Natural killer cell (primary cell): ENCODE measurements at regions not wholly inside any gene's neighbourhood (a gene's known extent, or its start where the extent isn't known, plus 50 kb on each side); places are given as distances from the start of the nearest gene placed in this dataset.

ENCODE experiments used
- ATAC-seq, 3 donors: fragments of 150-1000 bp in 2 of 3; fragments of 200-7000 bp in 1 of 3; cut with Tn5 transposase; 1 replicate in 1 of 3; 2 replicates in 2 of 3; pipeline ENCODE4 v1.10.0; 2021; ENCODE audit warnings: mild to moderate bottlenecking in 2 of 3, moderate library complexity in 2 of 3
- DNase-seq, 2 donors: peaks; one replicate each; pipeline versions ENCODE4 v3.0.0 to v3.0.0-alpha.2; 2013 to 2021; ENCODE audit warnings: mixed read lengths in 1 of 2
- H3K27ac ChIP-seq: one replicate; pipeline ENCODE4 v1.5.1; 2013; ENCODE audit warnings: mild to moderate bottlenecking, low read length
- H3K27me3 ChIP-seq: one replicate; pipeline ENCODE4 v1.6.1; 2013; ENCODE audit warnings: low read length; ENCODE audit not compliant: control insufficient read depth, insufficient read depth
- H3K36me3 ChIP-seq: one replicate; pipeline ENCODE4 v1.6.1; 2013; ENCODE audit warnings: low read length; ENCODE audit not compliant: control insufficient read depth, insufficient read depth
- H3K4me1 ChIP-seq: one replicate; pipeline ENCODE4 v1.6.1; 2013; ENCODE audit warnings: low read length; ENCODE audit not compliant: control insufficient read depth, insufficient read depth
- H3K4me3 ChIP-seq: one replicate; pipeline ENCODE4 v1.5.1; 2013; ENCODE audit warnings: low read length
- H3K9me3 ChIP-seq: one replicate; pipeline ENCODE4 v1.6.1; 2013; ENCODE audit warnings: low read length; ENCODE audit not compliant: control insufficient read depth, insufficient read depth
- H3K27ac Mint-ChIP-seq, 2 donors: one replicate each; pipeline ENCODE4 v1.8.0; 2022; ENCODE audit warnings: mild to moderate bottlenecking in 2 of 2, mixed read lengths in 2 of 2, moderate library complexity in 1 of 2
- H3K27me3 Mint-ChIP-seq, 2 donors: one replicate each; pipeline ENCODE4 v1.8.0; 2022; ENCODE audit warnings: low read depth in 2 of 2, mixed read lengths in 2 of 2
- H3K36me3 Mint-ChIP-seq: one replicate; pipeline ENCODE4 v1.8.0; 2022; ENCODE audit warnings: mixed read lengths
- H3K4me1 Mint-ChIP-seq, 2 donors: one replicate each; pipeline ENCODE4 v1.8.0; 2022; ENCODE audit warnings: mixed read lengths in 2 of 2
- H3K4me3 Mint-ChIP-seq: one replicate; pipeline ENCODE4 v1.8.0; 2022; ENCODE audit warnings: mild to moderate bottlenecking, moderate library complexity, mixed read lengths
- H3K9me3 Mint-ChIP-seq, 2 donors: one replicate each; pipeline ENCODE4 v1.8.0; 2022; ENCODE audit warnings: mixed read lengths in 2 of 2
- CTCF ChIP-seq: fragments of 200-600 bp; IDR thresholded peaks from one replicate; pipeline ENCODE4 v1.8.0; 2022; ENCODE audit warnings: antibody characterized with exemption
- WGBS: methylation state at CpG from one replicate; pipeline ENCODE4 v1.1.7; 2013; ENCODE audit warnings: missing lambda C conversion rate; ENCODE audit not compliant: insufficient coverage; 5-methylcytosine and 5-hydroxymethylcytosine counted together
- intact Hi-C: fragments of 100-400 bp; cut with micrococcal nuclease; formaldehyde crosslinking; loops from one replicate; pipeline ENCODE4 v1.14.2; 2022

- 96% methylated on average over 16 of the region's 16 CpGs for WGBS
- intact Hi-C loops, result no loop called here
- no peak overlapping the region for H3K27ac Mint-ChIP-seq
- H3K36me3 Mint-ChIP-seq, result peaks cover 9% of the 10 kb centered on the region
- Histone ChIP-seq H3K4me3 (no peak overlapping the region), H3K4me1 (peaks cover 11% of the 10 kb centered on the region), H3K27me3 (no peaks in the 10 kb centered on the region), H3K9me3 (no peaks in the 10 kb centered on the region), H3K36me3 (peaks cover 29% of the 10 kb centered on the region), H3K27ac (no peak overlapping the region)
- DNase-seq (no peak), ATAC-seq (no peak)
- H3K4me3 Mint-ChIP-seq, result no peak overlapping the region
- H3K4me1 Mint-ChIP-seq, result peaks cover 47 to 58% of the 10 kb centered on the region in 2 donors
- H3K9me3 Mint-ChIP-seq, result no peaks in the 10 kb centered on the region
- H3K27me3 Mint-ChIP-seq, result no peaks in the 10 kb centered on the region
- TF ChIP-seq CTCF, result no peak
Measured at GRCh38 chr18:46215902-46216723, 111.9 kb downstream of the HAUS1 start.

GRCh38 chr18:46220116-46220515 lies 115.9 kb downstream of the HAUS1 start:
- ATAC-seq, result no peak
- peaks cover 62 to 75% of the 10 kb centered on the region in 2 donors for H3K4me1 Mint-ChIP-seq

GRCh38 chr18:46222093-46222492 lies 117.9 kb downstream of the HAUS1 start:
- Mint-ChIP-seq H3K4me1 (peaks cover 55 to 66% of the 10 kb centered on the region in 2 donors), H3K27ac (peak overlapping the region; percentile 23 to 65), H3K4me3 (no peak overlapping the region), H3K27me3 (no peaks in the 10 kb centered on the region), H3K9me3 (no peaks in the 10 kb centered on the region), H3K36me3 (no peaks in the 10 kb centered on the region)
- H3K4me1 ChIP-seq, result peaks cover 5% of the 10 kb centered on the region
- intact Hi-C loops, result no loop called here
- DNase-seq (no peak), ATAC-seq (no peak)
- no peak overlapping the region for H3K27ac ChIP-seq
- 86% methylated on average over 3 of the region's 3 CpGs for WGBS
- no peaks in the 10 kb centered on the region for H3K9me3 ChIP-seq
- no peaks in the 10 kb centered on the region for H3K27me3 ChIP-seq
- no peak for TF ChIP-seq CTCF
- H3K4me3 ChIP-seq, result no peak overlapping the region
- peaks cover 15% of the 10 kb centered on the region for H3K36me3 ChIP-seq

More at GRCh38 chr18:46220116-46220515, 115.9 kb downstream of the HAUS1 start:
- no peak overlapping the region for H3K27ac Mint-ChIP-seq
- H3K9me3 ChIP-seq, result no peaks in the 10 kb centered on the region
- WGBS, result 84% methylated on average over 3 of the region's 3 CpGs
- no peaks in the 10 kb centered on the region for H3K27me3 ChIP-seq
- H3K27ac ChIP-seq, result no peak overlapping the region
- H3K4me3 ChIP-seq, result no peak overlapping the region
- intact Hi-C loops, result no loop called here
- no peaks in the 10 kb centered on the region for H3K9me3 Mint-ChIP-seq
- H3K4me1 ChIP-seq, result peaks cover 5% of the 10 kb centered on the region
- TF ChIP-seq CTCF, result no peak
- H3K36me3 ChIP-seq, result peaks cover 29% of the 10 kb centered on the region
- H3K4me3 Mint-ChIP-seq, result no peak overlapping the region
- peaks cover 9% of the 10 kb centered on the region for H3K36me3 Mint-ChIP-seq
- no peak for DNase-seq
- no peaks in the 10 kb centered on the region for H3K27me3 Mint-ChIP-seq
